Aorta (tissue), 5 donors: ENCODE measurements at regions not wholly inside any gene's neighbourhood (a gene's known extent, or its start where the extent isn't known, plus 50 kb on each side); places are given as distances from the start of the nearest gene placed in this dataset.

Source experiments
- ATAC-seq: fragments of 200-7000 bp; cut with Tn5 transposase; one replicate; pipeline ENCODE4 v1.9.1; 2022; ENCODE audit warnings: moderate library complexity; ENCODE audit not compliant: low FRiP score
- DNase-seq, 2 donors: peaks; one replicate each; pipeline ENCODE4 v3.0.0-alpha.2; 2020
- H3K27ac ChIP-seq, 2 donors: one replicate each; pipeline ENCODE4 v1.5.1; 2013; ENCODE audit warnings: low read length in 2 of 2, mild to moderate bottlenecking in 2 of 2, moderate library complexity in 2 of 2, control low read depth in 1 of 2, inconsistent platforms in 1 of 2, low read depth in 1 of 2
- H3K27me3 ChIP-seq, 2 donors: one replicate each; pipeline ENCODE4 v1.6.1; 2013; ENCODE audit warnings: control low read depth in 1 of 2, low read length in 1 of 2, mild to moderate bottlenecking in 1 of 2, moderate library complexity in 1 of 2; ENCODE audit not compliant: insufficient read depth in 2 of 2, control insufficient read depth in 1 of 2
- H3K36me3 ChIP-seq, 2 donors: one replicate each; pipeline ENCODE4 v1.6.1; 2013; ENCODE audit warnings: control low read depth in 1 of 2, low read length in 1 of 2, mild to moderate bottlenecking in 1 of 2; ENCODE audit not compliant: insufficient read depth in 2 of 2, control insufficient read depth in 1 of 2
- H3K4me1 ChIP-seq, 2 donors: one replicate each; pipeline ENCODE4 v1.6.1; 2013; ENCODE audit warnings: low read length in 2 of 2, control low read depth in 1 of 2, mild to moderate bottlenecking in 1 of 2, moderate library complexity in 1 of 2; ENCODE audit not compliant: insufficient read depth in 2 of 2, control insufficient read depth in 1 of 2
- H3K4me3 ChIP-seq, 2 donors: one replicate each; pipeline ENCODE4 v1.5.1; 2013; ENCODE audit warnings: low read length in 2 of 2, control low read depth in 1 of 2, mild to moderate bottlenecking in 1 of 2
- H3K9me3 ChIP-seq: one replicate; pipeline ENCODE4 v1.6.1; 2013; ENCODE audit warnings: mild to moderate bottlenecking, low read length; ENCODE audit not compliant: control insufficient read depth
- WGBS, 2 donors: extraction: QIAGEN DNeasy Blood & Tissue Kit; methylation state at CpG; one replicate each; pipeline ENCODE4 v1.1.7; 2013; 5-methylcytosine and 5-hydroxymethylcytosine counted together
- intact Hi-C, 2 donors: fragments of 100-400 bp; cut with DNase I; formaldehyde crosslinking; loops; one replicate each; pipeline versions ENCODE4 v1.14.2 to v1.15.0; 2022
- donor health status: healthy with polysubstance abuse.
- donor health status: Bipolar disorder and iron deficiency.
- donor health status: DM: no; HTN: no; CAD: no.
- donor health status: DM: no; HTN: no; CAD: no.
- donor health status: DM: yes; HTN: yes; CAD: no.

- ATAC-seq, result no peak
- Histone ChIP-seq H3K36me3 (no peaks in the 10 kb centered on the region), H3K9me3 (no peaks in the 10 kb centered on the region), H3K4me3 (no peak overlapping the region), H3K27ac (peak overlapping the region in 1 of 2 donors; percentile 83), H3K4me1 (peaks cover 7 to 9% of the 10 kb centered on the region in 2 donors), H3K27me3 (no peaks in the 10 kb centered on the region)
- no peak for DNase-seq
- intact Hi-C loops, result no loop called here
Measured at GRCh38 chr6:132142768-132143167, 191.6 kb upstream of the CCN2 start.

DNA sequence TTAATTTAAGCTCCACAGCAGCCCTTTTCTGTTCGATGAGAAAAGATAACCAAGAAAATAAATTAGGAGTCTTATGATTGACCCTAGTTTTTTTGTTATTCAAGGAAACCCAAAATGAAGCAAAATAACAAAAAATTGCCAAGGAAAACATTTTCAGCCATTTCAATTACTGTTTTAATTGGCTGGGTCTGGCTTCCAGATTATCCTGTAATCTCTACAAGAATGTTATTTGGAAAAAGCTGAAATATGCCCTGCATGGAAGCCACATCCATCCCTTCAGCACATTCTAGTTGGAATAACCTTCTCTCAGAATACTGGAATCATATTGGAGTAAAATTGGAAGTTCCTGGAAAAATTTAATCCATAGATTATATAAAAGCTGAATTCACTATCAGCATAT is 191.1 kb upstream of the CCN2 start:
- H3K4me3 ChIP-seq, result no peak overlapping the region
- H3K36me3 ChIP-seq, result no peaks in the 10 kb centered on the region
- no peak for DNase-seq
- peaks cover 7 to 9% of the 10 kb centered on the region in 2 donors for H3K4me1 ChIP-seq
- no peaks in the 10 kb centered on the region for H3K9me3 ChIP-seq
- no peaks in the 10 kb centered on the region for H3K27me3 ChIP-seq
- peak; percentile 54 for ATAC-seq
- intact Hi-C loops, result no loop called here
- WGBS, 2 donors, result 2 to 7% methylated on average over 1 of the region's 1 CpG
- no peak overlapping the region for H3K27ac ChIP-seq

DNA sequence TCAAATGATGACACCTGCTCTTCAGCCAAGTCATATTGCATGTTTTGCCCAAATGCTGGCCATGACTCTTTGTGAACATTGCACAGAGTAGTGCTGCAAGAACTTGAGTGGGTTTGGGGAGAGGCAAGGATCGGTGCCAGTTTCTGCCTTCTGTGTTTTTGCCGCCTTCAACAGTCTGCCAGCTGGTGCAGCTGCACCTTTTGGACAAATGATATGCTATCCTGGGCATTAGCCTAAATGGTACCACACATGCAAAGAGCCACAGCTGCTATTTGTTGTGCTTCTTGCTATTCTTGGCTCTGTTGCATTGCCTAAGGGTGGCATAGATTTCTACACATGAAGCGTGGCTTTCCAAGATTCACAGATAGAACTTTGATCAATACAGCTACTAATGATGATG is 189.0 kb upstream of the CCN2 start:
- DNase-seq (no peak), ATAC-seq (no peak)
- intact Hi-C loops, result no loop called here
- Histone ChIP-seq H3K4me1 (peaks cover 7 to 9% of the 10 kb centered on the region in 2 donors), H3K4me3 (no peak overlapping the region), H3K36me3 (no peaks in the 10 kb centered on the region), H3K9me3 (no peaks in the 10 kb centered on the region), H3K27ac (no peak overlapping the region), H3K27me3 (no peaks in the 10 kb centered on the region)
- WGBS, 2 donors, result 34 to 43% methylated on average over 3 of the region's 3 CpGs

- DNase-seq (no peak), ATAC-seq (no peak)
- no peaks in the 10 kb centered on the region for H3K27me3 ChIP-seq
- H3K36me3 ChIP-seq, result no peaks in the 10 kb centered on the region
- H3K9me3 ChIP-seq, result no peaks in the 10 kb centered on the region
- 93 to 97% methylated on average over 2 of the region's 2 CpGs for WGBS, 2 donors
- peaks cover 7 to 8% of the 10 kb centered on the region in 2 donors for H3K4me1 ChIP-seq
- H3K27ac ChIP-seq, result peak overlapping the region in 1 of 2 donors; percentile 17
- intact Hi-C loops, result no loop called here
- no peak overlapping the region for H3K4me3 ChIP-seq
Measured at GRCh38 chr6:132139611-132140010, 188.4 kb upstream of the CCN2 start.

DNA sequence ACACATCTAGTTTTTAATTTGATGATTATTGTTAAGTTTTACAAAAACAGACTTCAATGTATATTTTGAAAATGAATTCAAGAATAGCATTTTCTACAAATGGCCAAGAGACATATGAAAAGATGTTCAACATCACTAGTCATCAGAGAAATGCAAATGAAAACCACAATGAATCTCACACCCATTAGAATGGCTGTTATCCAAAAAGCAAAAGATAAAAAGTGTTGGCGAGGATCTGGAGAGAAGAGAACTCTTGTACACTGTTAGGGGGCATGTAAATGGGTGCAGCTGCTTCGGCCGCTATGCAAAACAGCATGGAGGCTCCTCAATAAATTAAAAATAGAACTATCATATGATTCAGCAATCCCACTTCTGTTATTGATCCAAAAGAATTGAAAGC is 185.8 kb upstream of the CCN2 start:
- 73 to 95% methylated on average over 3 of the region's 3 CpGs for WGBS, 2 donors
- Histone ChIP-seq H3K27me3 (no peaks in the 10 kb centered on the region), H3K4me1 (peaks cover 3 to 15% of the 10 kb centered on the region in 2 donors), H3K27ac (no peak overlapping the region), H3K9me3 (no peaks in the 10 kb centered on the region), H3K36me3 (no peaks in the 10 kb centered on the region), H3K4me3 (no peak overlapping the region)
- no peak for ATAC-seq
- intact Hi-C loops, result no loop called here
- no peak for DNase-seq

- Histone ChIP-seq H3K27ac (no peak overlapping the region), H3K36me3 (no peaks in the 10 kb centered on the region), H3K4me1 (peaks cover 3 to 15% of the 10 kb centered on the region in 2 donors), H3K9me3 (no peaks in the 10 kb centered on the region), H3K27me3 (no peaks in the 10 kb centered on the region), H3K4me3 (no peak overlapping the region)
- intact Hi-C loops, result no loop called here
- WGBS, 2 donors, result 97% methylated on average over 6 of the region's 6 CpGs
- no peak for ATAC-seq
- no peak for DNase-seq
Measured at GRCh38 chr6:132135409-132135808, 184.2 kb upstream of the CCN2 start.

- DNase-seq (peak in 1 of 2 donors; percentile 77), ATAC-seq (no peak)
- Histone ChIP-seq H3K9me3 (no peaks in the 10 kb centered on the region), H3K4me3 (no peak overlapping the region), H3K27me3 (no peaks in the 10 kb centered on the region), H3K36me3 (no peaks in the 10 kb centered on the region), H3K27ac (peak overlapping the region; percentile 35 to 98), H3K4me1 (peaks cover 0 to 11% of the 10 kb centered on the region in 2 donors)
- intact Hi-C loops, result loop anchor here (5.0 kb wide), 3 partner anchors 47 to 122 kb away; no protein-coding TSS in a partner anchor
- 26 to 31% methylated on average over 5 of the region's 5 CpGs for WGBS, 2 donors
Measured at GRCh38 chr6:132133736-132134445, 182.7 kb upstream of the CCN2 start.

DNA sequence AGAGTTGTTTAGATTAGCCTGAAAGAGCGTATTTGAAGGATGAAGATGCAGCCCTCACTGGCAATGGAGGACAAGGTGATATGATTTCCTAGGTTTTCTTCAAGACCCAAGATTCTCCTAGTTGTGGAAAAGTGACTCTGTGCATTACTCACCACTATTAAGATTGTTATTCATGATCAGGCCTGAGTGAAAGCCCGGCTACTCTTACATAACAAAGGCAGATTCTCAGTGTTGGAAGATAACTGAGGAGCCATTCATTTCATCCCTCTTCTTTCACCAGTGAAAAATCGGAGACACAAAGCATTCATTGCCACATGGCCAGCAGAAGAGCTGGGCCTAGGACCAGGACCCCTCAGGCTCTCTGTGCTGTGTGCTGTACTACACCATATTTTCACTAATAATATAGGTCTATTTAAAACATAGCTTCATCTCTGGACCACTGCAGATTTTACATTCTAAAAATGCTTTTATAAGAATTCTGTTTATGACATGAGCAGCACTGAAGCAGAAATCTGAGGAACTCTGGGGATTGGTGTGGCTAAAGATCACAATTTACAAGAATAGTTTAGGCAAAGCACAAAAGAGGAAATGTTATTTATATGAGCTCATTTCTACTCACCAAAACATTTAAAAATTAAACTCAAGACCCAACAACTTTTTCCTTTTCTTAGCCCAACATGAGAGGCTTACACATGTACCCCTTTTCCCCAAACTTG is 181.9 kb upstream of the CCN2 start:
- no peaks in the 10 kb centered on the region for H3K9me3 ChIP-seq
- intact Hi-C loops, result loop anchor here (5.0 kb wide), 3 partner anchors 46 to 121 kb away; no protein-coding TSS in a partner anchor
- ATAC-seq (peak; percentile 37), DNase-seq (no peak)
- 9 to 23% methylated on average over 3 of the region's 3 CpGs for WGBS, 2 donors
- peaks cover 0 to 9% of the 10 kb centered on the region in 2 donors for H3K4me1 ChIP-seq
- H3K4me3 ChIP-seq, result no peak overlapping the region
- H3K27ac ChIP-seq, result peak overlapping the region; percentile 43 to 98
- H3K27me3 ChIP-seq, result no peaks in the 10 kb centered on the region
- H3K36me3 ChIP-seq, result no peaks in the 10 kb centered on the region

DNA sequence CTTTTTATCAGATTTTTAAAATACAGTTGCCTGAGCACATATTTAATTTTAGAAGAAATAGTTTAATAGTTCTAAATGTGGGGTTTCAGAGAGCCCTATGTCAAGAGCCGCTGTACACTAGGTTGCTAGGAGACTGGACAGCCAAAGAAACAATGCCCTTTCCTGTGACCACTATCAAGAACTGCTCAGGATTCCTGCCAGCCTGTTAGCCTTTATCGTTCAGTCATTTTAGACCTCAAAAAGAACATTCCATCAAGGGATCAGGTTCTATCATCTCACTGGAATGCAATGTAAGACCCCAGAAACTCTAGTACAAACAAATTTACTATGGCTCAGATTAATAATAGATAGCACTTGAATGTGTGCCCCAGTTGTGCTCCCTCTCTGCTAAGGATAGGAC is 181.2 kb upstream of the CCN2 start:
- Histone ChIP-seq H3K36me3 (no peaks in the 10 kb centered on the region), H3K9me3 (no peaks in the 10 kb centered on the region), H3K4me1 (peaks cover 0 to 9% of the 10 kb centered on the region in 2 donors), H3K4me3 (no peak overlapping the region), H3K27me3 (no peaks in the 10 kb centered on the region), H3K27ac (peak overlapping the region; percentile 43 to 98)
- WGBS, 2 donors, result 1 to 6% methylated on average over 2 of the region's 2 CpGs
- peak; percentile 77 for ATAC-seq
- no peak for DNase-seq
- intact Hi-C loops, result loop anchor here (5.0 kb wide), 3 partner anchors 45 to 120 kb away; no protein-coding TSS in a partner anchor
